ENCODE measurements at regions not wholly inside any gene's neighbourhood (a gene's known extent, or its start where the extent isn't known, plus 50 kb on each side); places are given as distances from the start of the nearest gene placed in this dataset.
A peak's percentile ranks its signal among the peaks of the same experiment; 100 is the strongest.
"Not testable (repeated sequence)": the region's sequence is repeated elsewhere in the genome, so short reads cannot be mapped to it uniquely, and the experiment has no call there.

DNA sequence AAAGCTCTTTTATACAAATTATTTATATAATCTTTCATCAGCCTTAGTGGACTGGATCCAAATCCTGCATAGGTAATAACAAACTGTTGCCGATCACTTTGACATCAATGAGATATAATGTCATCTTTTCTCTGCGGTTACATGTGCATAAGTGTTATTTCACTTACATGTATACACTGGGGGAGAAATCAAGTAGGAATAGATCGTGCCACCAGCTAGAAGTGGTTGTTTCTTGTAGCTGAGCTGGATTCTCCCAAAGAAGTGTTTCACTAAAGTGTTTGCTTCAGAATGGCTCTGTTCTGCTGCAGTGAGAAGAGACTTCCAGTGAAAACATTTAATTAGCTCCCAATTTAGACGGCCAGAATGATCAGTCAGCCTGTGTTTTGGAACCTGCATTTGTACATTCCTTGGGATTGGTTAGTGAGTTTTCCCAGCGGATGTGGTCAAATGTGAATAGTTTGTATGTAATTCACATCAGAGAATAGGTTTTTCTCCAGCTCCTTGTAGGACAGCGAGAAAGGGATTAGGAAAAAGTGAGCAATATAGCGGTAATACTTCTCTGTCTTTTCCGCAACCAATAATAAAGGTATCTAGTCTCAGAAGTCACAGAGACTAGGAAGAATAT, 163.1 kb upstream of the CCN2 start:
- Histone ChIP-seq H3K27ac (replicated peaks in 1 of 4) (peak overlapping the region in 1 of 4 donors; percentile 40), H3K9me3 (peaks cover 0 to 9% (median 7%) of the 10 kb centered on the region in 4 donors), H3K4me3 (no peak overlapping the region), H3K36me3 (no peaks in the 10 kb centered on the region), H3K27me3 (no peaks in the 10 kb centered on the region), H3K4me1 (peaks cover 0 to 10% (median 6%) of the 10 kb centered on the region in 4 donors)
- DNase-seq (ENCODE audit: extremely low spot score), result no peak
- TF ChIP-seq POLR2A (IDR thresholded peaks at IDR 0.05; ENCODE audit: low read depth) (no peak), POLR2AphosphoS5 (IDR thresholded peaks at IDR 0.05) (no peak), EP300 (IDR thresholded peaks at IDR 0.05) (no peak)
- TF ChIP-seq, protein P1, sequence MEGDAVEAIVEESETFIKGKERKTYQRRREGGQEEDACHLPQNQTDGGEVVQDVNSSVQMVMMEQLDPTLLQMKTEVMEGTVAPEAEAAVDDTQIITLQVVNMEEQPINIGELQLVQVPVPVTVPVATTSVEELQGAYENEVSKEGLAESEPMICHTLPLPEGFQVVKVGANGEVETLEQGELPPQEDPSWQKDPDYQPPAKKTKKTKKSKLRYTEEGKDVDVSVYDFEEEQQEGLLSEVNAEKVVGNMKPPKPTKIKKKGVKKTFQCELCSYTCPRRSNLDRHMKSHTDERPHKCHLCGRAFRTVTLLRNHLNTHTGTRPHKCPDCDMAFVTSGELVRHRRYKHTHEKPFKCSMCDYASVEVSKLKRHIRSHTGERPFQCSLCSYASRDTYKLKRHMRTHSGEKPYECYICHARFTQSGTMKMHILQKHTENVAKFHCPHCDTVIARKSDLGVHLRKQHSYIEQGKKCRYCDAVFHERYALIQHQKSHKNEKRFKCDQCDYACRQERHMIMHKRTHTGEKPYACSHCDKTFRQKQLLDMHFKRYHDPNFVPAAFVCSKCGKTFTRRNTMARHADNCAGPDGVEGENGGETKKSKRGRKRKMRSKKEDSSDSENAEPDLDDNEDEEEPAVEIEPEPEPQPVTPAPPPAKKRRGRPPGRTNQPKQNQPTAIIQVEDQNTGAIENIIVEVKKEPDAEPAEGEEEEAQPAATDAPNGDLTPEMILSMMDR (IDR thresholded peaks at IDR 0.05), result no peak
- intact Hi-C loops (cut with DNase I), result no loop called here
- 70% methylated on average over 8 of the region's 8 CpGs for WGBS

DNA sequence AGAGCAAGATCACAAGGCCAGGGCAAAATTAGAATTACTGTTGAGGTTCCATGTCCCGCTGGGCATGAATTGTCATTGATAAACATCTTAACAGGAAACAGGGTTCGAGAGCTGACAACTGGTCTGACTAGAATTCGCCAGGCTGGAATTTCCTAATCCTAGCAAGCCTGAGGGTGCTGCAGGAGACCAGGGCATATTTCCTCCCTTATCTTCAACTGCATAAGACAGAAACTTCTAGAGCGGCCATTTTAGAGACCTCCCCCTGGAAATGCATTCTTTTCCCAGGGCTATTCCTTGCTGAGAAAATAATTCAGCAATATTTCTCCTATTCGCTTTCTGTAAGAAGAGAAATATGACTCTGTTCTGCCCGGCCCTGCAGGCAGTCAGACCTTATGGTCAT, 158.6 kb upstream of the CCN2 start:
- peaks cover 0 to 11% (median 8%) of the 10 kb centered on the region in 4 donors for H3K9me3 ChIP-seq
- 87% methylated on average over 6 of the region's 6 CpGs for WGBS

DNA sequence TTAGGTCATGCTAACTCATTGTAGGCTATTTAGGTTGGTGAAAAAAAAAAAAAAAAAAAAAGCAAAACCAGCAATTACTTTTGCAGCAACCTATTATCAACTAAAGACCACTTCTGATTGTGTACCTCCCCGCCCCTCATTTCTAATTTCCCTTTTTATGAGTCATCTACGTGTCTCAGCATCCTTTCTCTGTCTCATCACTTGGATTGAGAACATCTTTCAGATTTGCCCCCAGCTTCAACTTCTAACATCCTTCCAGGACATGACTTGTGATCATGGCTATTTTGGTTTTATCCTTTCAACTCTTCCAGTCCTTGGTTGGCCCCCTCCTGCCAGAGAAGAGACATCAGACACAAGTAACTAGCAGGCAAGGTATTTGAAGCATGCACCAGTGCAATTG, 156.7 kb upstream of the CCN2 start:
- WGBS, result 90% methylated on average over 2 of the region's 2 CpGs
- Histone ChIP-seq H3K36me3 (no peaks in the 10 kb centered on the region), H3K4me1 (no peaks in the 10 kb centered on the region), H3K27me3 (no peaks in the 10 kb centered on the region), H3K27ac (replicated peaks in 1 of 4) (no peak overlapping the region), H3K9me3 (peaks cover 0 to 11% (median 8%) of the 10 kb centered on the region in 4 donors), H3K4me3 (no peak overlapping the region)
- no peak for TF ChIP-seq POLR2A (IDR thresholded peaks at IDR 0.05; ENCODE audit: low read depth)
- TF ChIP-seq EP300 (IDR thresholded peaks at IDR 0.05), result no peak
- TF ChIP-seq, protein P1 (IDR thresholded peaks at IDR 0.05), result no peak
- no peak for TF ChIP-seq POLR2AphosphoS5 (IDR thresholded peaks at IDR 0.05)
- no peak for DNase-seq (ENCODE audit: extremely low spot score)
- intact Hi-C loops (cut with DNase I), result no loop called here

More for the DNA sequence above, 158.6 kb upstream of the CCN2 start:
- intact Hi-C loops (cut with DNase I); DNase-seq (ENCODE audit: extremely low spot score); H3K27me3 ChIP-seq; H3K36me3 ChIP-seq; H3K4me3 ChIP-seq; H3K27ac ChIP-seq (replicated peaks in 1 of 4): not testable (repeated sequence)
- H3K4me1 ChIP-seq, result peaks cover 0 to 10% (median 6%) of the 10 kb centered on the region in 4 donors

DNA sequence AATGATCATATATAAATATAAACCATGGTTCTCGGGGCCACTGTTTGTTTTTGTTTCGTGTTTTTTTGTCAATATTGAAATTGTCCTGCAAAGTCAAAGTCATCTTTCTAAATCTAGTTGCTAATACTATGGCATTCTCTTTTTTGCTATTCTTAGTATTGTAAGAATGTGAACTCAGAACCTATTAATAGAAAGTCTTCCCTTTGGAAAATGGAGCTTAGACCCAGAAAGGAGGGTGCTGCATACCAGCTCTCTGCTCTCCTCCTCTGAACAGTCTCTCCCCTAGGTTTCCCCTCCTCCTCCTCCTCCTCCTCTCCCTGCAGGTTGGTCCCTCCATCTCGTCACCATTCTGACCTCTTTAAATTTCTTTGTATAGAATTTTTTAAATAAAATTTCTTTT, 150.4 kb upstream of the CCN2 start:
- H3K27ac ChIP-seq (replicated peaks in 1 of 4), result no peak overlapping the region
- 47% methylated on average over 3 of the region's 3 CpGs for WGBS
- intact Hi-C loops (cut with DNase I), result no loop called here
- TF ChIP-seq EP300 (IDR thresholded peaks at IDR 0.05), result no peak
- TF ChIP-seq POLR2A (IDR thresholded peaks at IDR 0.05; ENCODE audit: low read depth), result no peak
- TF ChIP-seq, protein P1 (IDR thresholded peaks at IDR 0.05), result no peak
- no peak for TF ChIP-seq POLR2AphosphoS5 (IDR thresholded peaks at IDR 0.05)
- peaks cover 4 to 29% (median 18%) of the 10 kb centered on the region in 4 donors for H3K4me1 ChIP-seq
- no peak overlapping the region for H3K4me3 ChIP-seq
- no peaks in the 10 kb centered on the region for H3K36me3 ChIP-seq
- DNase-seq (ENCODE audit: extremely low spot score), result no peak
- H3K27me3 ChIP-seq, result no peaks in the 10 kb centered on the region
- H3K9me3 ChIP-seq, result no peaks in the 10 kb centered on the region

DNA sequence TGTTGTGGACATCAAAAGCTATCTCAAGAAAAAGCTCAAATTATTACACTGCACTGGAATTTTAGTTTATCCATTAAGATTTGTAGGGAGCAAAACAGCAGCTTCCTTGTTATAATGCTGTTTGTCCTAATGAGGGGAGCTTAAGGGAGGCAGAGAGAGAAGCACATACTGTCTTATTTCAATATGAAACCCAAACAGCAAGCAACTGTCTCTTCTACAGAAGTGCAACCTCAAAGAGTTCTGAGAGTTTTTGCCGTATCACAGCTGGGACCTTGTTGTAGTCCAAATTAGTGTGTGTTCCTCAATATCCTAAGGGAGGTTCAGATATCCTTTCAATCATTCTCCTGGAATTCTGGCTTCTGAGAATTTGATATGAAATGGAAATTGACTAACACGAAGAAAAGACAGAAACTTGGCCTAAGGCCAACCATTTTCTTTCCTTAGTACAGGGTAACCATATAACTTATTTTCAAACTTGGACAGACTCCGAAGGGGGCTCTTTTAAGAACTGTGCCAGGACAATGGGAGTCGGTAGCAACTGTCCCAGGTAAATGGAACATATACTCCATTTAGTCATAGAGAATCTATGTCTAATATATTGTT, 149.3 kb upstream of the CCN2 start:
- intact Hi-C loops (cut with DNase I), result no loop called here
- Histone ChIP-seq H3K9me3 (no peaks in the 10 kb centered on the region), H3K4me1 (peaks cover 4 to 29% (median 18%) of the 10 kb centered on the region in 4 donors), H3K27ac (replicated peaks in 1 of 4) (no peak overlapping the region), H3K27me3 (no peaks in the 10 kb centered on the region), H3K36me3 (no peaks in the 10 kb centered on the region), H3K4me3 (no peak overlapping the region)
- TF ChIP-seq POLR2AphosphoS5 (IDR thresholded peaks at IDR 0.05) (no peak), POLR2A (IDR thresholded peaks at IDR 0.05; ENCODE audit: low read depth) (no peak), EP300 (IDR thresholded peaks at IDR 0.05) (no peak)
- TF ChIP-seq, protein P1 (IDR thresholded peaks at IDR 0.05), result no peak
- 81% methylated on average over 4 of the region's 4 CpGs for WGBS
- DNase-seq (ENCODE audit: extremely low spot score), result no peak

All from esophagus muscularis mucosa (tissue), 4 donors.